GM10248 (cell line): ENCODE measurements at regions not wholly inside any gene's neighbourhood (a gene's known extent, or its start where the extent isn't known, plus 50 kb on each side); places are given as distances from the start of the nearest gene placed in this dataset.

Source experiments
- CTCF ChIA-PET: fragments of 300-600 bp; sonication (Branson Sonifier 250); formaldehyde crosslinking; extraction: SDS; loops from one replicate; lab custom pipeline; 2021; ENCODE audit warnings: antibody characterized with exemption; lab: Yijun Ruan, JAX
- POLR2A ChIA-PET: fragments of 350-650 bp; sonication (Branson Sonifier 250); formaldehyde crosslinking; extraction: SDS; loops from one replicate; lab custom pipeline; 2020; ENCODE audit warnings: antibody characterized with exemption; lab: Yijun Ruan, JAX
- DNase-seq: peaks from one replicate; pipeline ENCODE4 v3.0.0; 2012; ENCODE audit errors: extremely low spot score
- TF ChIP-seq, protein P1 (sequence below): IDR thresholded peaks from 2 replicates; pipeline ENCODE4 v1.5.1; 2012; ENCODE audit warnings: mild to moderate bottlenecking, low read depth; ENCODE audit errors: extremely low read depth, missing control alignments, control extremely low read depth

DNA sequence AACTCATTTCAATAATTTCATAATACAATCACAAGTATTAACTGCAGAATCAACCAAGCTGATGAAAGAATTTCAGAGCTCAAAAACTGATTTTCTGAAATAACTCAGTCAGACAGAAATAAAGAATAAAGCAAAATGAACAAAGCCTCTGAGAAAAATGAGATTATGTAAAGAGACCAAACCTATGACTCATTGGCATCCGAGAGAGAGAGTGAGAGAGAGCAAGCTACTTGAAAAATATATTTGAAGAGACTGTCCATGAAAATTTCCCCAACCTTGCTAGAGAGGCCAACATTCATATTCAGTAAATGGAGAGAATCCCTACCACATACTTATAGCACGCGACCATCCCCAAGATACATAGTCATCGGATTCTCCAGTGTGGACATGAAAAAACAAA is 1376.4 kb downstream of the CDH11 start:
- ChIA-PET CTCF (interaction anchor here (1.4 kb wide), 1 partner anchor 18 kb away, joined by 3 read pairs; no protein-coding TSS in a partner anchor), POLR2A (no interaction called here)
- TF ChIP-seq, protein P1, sequence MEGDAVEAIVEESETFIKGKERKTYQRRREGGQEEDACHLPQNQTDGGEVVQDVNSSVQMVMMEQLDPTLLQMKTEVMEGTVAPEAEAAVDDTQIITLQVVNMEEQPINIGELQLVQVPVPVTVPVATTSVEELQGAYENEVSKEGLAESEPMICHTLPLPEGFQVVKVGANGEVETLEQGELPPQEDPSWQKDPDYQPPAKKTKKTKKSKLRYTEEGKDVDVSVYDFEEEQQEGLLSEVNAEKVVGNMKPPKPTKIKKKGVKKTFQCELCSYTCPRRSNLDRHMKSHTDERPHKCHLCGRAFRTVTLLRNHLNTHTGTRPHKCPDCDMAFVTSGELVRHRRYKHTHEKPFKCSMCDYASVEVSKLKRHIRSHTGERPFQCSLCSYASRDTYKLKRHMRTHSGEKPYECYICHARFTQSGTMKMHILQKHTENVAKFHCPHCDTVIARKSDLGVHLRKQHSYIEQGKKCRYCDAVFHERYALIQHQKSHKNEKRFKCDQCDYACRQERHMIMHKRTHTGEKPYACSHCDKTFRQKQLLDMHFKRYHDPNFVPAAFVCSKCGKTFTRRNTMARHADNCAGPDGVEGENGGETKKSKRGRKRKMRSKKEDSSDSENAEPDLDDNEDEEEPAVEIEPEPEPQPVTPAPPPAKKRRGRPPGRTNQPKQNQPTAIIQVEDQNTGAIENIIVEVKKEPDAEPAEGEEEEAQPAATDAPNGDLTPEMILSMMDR = no peak
- DNase-seq = no peak

- ChIA-PET CTCF (interaction anchor here (1.4 kb wide), 1 partner anchor 19 kb away, joined by 3 read pairs; no protein-coding TSS in a partner anchor), POLR2A (no interaction called here)
- TF ChIP-seq, protein P1 = no peak
- no peak for DNase-seq
Observed at GRCh38 chr16:63744077-63744874, 1377.6 kb downstream of the CDH11 start.

GRCh38 chr16:63742150-63742549 is 1379.7 kb downstream of the CDH11 start:
- no peak for DNase-seq
- CTCF ChIA-PET = interaction anchor here (1.2 kb wide), 1 partner anchor 9 kb away, joined by 4 read pairs; no protein-coding TSS in a partner anchor
- TF ChIP-seq, protein P1 = no peak
- POLR2A ChIA-PET = no interaction called here

GRCh38 chr16:63737633-63738032 is 1384.2 kb downstream of the CDH11 start:
- TF ChIP-seq, protein P1 = no peak
- DNase-seq = no peak
- CTCF ChIA-PET = no interaction called here
- POLR2A ChIA-PET = no interaction called here

DNA sequence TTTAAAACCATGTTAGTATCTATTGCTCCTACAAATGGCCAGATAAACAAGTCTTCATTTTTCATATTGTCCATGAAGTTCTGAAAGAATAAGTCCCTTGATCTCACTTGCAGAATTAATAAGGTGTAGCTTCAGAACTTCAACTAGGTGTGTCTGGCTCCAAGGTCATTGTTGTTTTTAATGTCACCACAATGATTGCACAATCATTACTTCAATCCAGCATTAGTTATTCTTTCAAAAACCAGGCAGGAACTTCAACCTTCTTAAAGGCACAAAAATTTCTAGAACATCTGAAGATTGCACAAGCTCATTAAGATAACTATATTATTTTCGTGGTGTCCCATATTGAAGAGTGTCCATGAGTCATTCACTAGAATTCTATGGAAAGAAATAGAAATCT is 1386.4 kb downstream of the CDH11 start:
- DNase-seq = no peak

DNA sequence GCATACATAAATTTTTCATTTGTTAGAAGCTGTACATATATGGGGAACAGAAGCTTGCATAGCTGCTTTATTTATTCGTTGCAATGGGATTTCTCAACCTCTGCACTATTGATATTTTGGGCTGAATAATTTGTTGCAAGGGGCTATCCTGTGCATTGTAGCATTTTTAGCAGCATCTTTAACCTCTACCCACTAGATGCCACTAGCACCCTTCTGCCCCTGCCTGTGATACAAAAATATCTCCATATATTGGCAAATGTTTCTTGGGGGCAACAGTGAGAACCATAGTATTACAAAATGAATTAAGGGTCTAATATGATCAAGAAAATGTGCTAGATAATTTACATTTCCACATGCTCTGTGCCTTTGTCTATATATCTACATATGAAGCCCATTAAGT is 1401.0 kb downstream of the CDH11 start:
- POLR2A ChIA-PET = no interaction called here
- CTCF ChIA-PET = no interaction called here
- TF ChIP-seq, protein P1 = no peak
- no peak for DNase-seq

More for the DNA sequence above, 1386.4 kb downstream of the CDH11 start:
- ChIA-PET CTCF (no interaction called here), POLR2A (no interaction called here)
- TF ChIP-seq, protein P1 = no peak
